ENCODE measurements at regions not wholly inside any gene's neighbourhood (a gene's known extent, or its start where the extent isn't known, plus 50 kb on each side); places are given as distances from the start of the nearest gene placed in this dataset.
"Not testable (repeated sequence)": the region's sequence is repeated elsewhere in the genome, so short reads cannot be mapped to it uniquely, and the experiment has no call there.

DNA sequence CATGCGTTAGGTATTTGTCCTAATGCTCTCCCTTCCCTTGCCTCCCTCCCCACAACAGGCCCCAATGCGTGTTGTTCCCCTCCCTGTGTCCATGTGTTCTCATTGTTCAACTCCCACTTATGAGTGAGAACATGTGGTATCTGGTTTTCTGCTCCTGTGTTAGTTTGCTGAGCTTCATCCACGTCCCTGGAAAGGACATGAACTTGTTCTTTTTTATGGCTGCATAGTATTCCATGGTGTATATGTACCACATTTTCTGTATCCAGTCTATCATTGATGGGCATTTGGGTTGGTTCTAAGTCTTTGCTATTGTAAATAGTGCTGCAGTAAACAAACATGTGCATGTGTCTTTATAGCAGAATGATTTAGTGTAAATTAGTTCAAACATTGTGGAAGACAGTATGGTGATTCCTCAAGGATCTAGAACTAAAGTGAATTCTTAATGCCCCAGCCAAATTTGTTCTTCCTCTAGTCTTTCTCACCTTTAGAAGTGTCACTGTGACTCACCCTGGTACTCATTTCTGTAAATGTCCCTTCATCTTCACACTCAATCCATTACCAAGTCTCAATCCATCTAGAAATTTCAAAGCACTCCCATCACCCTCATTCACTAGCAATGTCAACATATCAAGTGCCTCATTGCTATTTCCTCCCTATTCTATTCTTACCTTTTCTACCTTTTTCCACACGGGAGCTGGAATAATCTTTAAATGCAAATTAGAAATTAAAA, 123.9 kb downstream of the MREG start:
- TF ChIP-seq, protein P1, sequence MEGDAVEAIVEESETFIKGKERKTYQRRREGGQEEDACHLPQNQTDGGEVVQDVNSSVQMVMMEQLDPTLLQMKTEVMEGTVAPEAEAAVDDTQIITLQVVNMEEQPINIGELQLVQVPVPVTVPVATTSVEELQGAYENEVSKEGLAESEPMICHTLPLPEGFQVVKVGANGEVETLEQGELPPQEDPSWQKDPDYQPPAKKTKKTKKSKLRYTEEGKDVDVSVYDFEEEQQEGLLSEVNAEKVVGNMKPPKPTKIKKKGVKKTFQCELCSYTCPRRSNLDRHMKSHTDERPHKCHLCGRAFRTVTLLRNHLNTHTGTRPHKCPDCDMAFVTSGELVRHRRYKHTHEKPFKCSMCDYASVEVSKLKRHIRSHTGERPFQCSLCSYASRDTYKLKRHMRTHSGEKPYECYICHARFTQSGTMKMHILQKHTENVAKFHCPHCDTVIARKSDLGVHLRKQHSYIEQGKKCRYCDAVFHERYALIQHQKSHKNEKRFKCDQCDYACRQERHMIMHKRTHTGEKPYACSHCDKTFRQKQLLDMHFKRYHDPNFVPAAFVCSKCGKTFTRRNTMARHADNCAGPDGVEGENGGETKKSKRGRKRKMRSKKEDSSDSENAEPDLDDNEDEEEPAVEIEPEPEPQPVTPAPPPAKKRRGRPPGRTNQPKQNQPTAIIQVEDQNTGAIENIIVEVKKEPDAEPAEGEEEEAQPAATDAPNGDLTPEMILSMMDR (conservative IDR thresholded peaks at IDR 0.05; ENCODE audit: low read depth, low read length) = not testable (repeated sequence)
- not testable (repeated sequence) for TF ChIP-seq EZH2 (IDR thresholded peaks at IDR 0.05; ENCODE audit: low read length, unreplicated experiment); EZH2phosphoT487 (IDR thresholded peaks at IDR 0.05; ENCODE audit: borderline replicate concordance, low read length)
